HG03135 (cell line): ENCODE measurements at regions not wholly inside any gene's neighbourhood (a gene's known extent, or its start where the extent isn't known, plus 50 kb on each side); places are given as distances from the start of the nearest gene placed in this dataset.

Experiments used
- ATAC-seq: cut with Tn5 transposase; IDR thresholded peaks from one replicate; pipeline ENCODE4 v1.9.1; 2021; ENCODE audit warnings: mild to moderate bottlenecking, moderate library complexity; ENCODE audit not compliant: unreplicated experiment

DNA sequence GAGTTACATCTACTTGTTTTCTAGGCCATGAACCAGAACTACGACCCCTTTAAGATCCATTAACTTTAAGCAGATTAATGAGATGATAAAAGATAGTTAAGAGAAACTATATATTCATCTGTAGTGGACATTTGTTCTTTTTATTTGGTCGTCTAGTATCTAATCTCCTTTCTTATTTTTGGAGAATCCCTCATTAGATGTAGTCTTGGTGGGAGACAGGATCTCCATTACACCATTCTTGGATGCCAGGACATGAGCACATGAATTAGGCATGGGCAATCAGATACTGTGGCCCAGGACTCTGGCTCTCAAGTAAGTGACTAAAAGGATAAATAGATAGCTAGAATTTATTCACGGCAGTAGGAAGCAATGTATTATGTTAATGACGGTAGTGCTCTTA, 245.0 kb downstream of the ATP23 start:
- no peak for ATAC-seq

DNA sequence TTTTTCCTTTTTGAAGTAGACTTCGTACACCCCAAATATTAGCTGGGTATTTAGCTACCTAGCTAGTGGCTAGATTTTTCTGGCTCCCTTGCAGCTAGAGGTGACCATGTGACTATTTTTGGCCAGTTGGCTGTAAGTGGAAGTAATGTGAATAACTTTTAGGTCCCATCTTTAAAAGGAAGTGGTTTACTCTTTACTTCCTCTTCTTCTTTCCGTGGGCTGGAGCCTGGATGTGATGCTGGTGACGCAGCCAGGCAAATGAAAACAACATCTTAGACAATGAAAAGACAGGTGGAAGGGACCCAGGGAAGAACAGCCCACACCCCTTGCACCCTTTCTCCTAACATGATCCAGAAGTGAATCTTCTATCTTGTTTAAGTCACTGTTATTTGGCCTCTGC, 245.5 kb downstream of the ATP23 start:
- ATAC-seq, result no peak

DNA sequence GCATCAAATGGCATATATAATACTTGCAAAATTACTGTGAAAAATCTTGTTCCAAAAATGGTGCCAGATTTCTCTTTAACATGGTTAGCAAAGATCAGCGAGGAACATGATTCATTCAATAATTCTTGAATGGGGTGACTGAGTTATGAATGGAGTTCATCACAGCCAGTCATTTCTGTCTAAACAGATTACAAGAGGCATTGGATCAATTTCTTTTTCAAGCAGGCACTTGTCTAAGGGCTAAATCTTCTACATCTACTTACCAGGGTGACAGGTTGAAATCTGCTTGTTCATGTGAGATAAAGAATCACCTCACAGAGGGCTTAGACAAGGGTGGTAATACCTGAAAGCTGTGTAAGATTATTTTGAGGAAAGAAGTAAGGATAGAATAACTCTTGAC, 247.7 kb downstream of the ATP23 start:
- no peak for ATAC-seq

DNA sequence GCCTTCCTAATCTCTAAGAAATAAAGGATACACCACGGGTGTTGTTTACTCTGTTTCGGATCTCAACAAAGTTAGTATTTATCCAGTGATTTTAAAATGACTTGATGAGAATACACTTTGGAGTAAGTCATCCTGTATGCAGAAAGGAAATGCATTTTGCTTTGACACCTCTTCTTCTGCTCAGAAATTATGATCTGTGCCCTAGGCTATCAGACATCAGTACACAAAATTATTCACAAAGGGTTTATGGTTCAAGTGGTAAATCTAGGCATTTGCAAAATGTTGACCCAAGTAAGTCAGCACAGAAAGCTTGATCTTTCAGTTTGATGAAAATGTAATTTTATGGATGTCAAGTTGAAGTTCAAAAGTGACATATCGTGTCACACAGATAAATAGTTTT, 248.5 kb downstream of the ATP23 start:
- ATAC-seq, result no peak

DNA sequence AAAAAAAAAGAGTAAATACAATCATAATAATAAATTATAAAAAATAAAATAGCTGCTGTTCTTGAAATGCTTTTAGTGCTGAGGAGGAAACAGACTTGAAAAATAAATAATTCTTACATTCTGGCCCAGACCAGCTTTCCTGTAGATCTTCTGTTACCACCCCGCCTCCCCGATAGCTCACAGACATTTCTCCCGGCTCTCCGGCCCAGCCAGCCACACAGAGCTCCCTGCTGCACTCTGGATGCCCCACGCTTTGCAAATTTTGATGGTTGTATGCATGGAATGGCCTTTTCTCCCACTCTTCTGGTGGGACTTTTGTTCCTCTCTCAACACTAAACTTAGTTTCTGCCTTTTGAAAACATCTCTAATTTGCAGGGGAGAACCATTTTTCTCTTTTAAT, 249.3 kb downstream of the ATP23 start:
- no peak for ATAC-seq

DNA sequence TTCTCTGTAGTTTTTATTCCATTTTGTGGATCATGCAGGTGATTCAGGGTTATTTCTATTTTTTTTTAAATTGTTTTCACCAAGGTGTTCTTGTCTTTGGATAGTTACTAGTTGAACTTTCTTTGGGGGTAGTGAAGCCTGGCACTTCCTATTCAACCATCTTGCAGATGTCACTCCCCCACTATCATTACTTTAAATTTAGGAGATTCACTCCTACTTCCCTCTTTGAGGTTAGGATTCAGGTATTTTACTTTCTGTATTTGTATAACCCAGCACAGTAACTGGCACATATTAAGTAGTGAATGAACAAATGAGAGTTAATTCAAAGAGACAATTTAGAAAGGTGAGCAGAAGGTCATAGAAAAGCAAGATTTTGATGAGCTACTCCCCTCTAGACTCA, 255.6 kb downstream of the ATP23 start:
- no peak for ATAC-seq

DNA sequence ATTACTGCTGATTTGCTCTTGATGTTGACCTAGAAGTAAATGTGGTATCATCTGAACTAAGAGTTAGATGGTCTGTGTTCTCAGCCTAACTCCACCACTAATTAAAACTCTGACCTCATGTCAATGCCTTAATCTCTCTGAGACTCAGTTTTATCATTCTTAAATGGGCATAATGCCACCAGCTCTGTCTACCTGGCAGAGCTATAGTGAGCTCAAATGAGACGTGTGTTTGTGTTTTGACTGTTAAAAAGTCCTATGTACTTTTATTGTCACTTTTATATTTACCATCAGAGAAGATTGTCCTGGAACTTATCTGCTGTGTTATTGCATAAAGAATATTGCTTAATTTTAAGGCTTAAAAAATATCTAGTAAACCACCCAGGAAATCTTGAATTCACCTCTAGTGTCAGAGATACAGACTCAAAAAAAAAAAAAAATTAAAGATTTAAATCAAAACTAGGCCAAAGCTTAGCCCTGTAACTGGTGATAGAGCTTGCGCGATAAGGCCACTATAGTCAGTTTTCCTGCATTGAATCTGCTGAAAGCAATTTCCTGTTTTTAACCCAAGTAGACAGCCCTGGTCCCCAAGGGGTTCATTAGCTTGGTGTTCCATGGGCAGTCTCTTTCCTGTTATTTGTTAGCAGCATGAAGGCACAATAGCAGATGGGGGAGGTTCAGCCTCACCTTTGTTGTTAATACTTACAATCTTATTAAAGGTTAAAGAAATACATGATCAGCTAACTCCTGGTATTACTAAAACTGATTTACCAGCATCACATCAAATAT, 261.8 kb downstream of the ATP23 start:
- no peak for ATAC-seq

DNA sequence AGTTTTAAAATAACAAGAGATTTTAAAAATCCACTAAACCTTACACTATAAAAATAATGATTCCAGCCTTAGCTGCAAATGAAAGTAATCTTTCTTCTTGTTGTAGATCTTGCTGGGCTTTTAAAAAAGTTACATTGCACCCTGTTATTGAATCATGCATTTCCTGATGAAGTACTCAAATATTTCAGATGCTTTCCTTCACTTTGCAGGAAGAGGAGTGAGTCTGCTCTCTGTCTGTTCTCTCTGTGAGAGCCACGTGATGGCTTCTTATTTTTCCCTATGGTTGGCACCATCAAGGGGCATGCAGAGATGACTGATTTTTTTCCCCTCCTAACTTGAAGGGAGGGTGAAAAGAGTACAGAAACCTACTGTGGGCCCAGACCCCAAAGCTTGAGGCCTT, 262.7 kb downstream of the ATP23 start:
- no peak for ATAC-seq

DNA sequence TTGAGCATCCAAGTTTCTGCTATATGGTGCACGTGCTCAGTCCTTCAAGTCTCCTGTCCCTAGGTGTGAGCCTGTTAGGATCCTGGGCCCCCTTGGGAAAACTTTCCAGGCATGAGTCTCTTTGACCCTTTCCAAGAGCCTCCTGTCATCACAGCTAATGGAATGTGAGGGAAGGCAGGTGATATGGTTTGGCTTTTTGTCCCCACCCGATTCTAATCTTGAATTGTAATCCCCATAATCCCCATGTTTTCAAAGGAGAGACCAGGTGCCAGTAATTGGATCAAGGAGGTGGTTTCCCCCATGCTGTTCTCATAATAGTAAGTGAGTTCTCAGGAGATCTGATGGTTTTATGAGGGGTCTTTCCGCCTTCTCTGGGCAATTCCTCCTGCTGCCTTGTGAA, 265.5 kb downstream of the ATP23 start:
- ATAC-seq, result no peak

DNA sequence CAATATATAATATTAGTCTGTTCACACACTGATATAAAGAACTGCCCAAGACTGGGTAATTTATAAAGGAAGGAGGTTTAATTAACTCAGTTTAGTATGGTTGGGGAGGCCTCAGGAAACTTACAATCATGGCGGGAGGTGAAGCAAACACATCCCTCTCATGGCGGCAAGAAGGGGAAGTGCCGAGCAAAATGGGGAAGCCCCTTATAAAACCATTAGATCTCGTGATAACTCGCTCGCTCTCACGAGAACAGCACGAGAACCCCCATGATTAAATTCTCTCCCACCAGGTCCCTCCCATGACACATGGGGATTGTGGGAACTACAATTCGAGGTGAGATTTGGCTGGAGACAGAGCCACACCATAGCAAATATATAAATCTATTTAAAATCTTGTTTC, 269.8 kb downstream of the ATP23 start:
- no peak for ATAC-seq

DNA sequence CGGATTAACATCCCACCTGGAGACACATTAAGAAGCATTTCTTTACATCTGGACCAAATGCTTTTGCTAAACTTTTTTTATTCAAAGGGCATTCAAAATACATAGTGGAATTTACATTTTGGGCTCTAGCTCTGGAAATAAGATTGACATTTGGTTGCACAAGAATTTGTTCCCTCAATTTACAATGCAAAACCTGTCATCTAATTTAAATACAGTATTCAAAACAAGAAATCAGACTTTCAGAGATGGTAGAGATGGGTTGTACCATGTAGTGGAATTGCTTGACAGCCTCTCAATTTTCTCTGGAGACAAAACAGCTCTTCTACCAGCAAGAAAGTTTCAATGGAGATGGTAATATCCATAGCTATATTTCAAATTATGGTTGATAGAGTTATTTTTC, 275.8 kb downstream of the ATP23 start:
- ATAC-seq, result no peak

DNA sequence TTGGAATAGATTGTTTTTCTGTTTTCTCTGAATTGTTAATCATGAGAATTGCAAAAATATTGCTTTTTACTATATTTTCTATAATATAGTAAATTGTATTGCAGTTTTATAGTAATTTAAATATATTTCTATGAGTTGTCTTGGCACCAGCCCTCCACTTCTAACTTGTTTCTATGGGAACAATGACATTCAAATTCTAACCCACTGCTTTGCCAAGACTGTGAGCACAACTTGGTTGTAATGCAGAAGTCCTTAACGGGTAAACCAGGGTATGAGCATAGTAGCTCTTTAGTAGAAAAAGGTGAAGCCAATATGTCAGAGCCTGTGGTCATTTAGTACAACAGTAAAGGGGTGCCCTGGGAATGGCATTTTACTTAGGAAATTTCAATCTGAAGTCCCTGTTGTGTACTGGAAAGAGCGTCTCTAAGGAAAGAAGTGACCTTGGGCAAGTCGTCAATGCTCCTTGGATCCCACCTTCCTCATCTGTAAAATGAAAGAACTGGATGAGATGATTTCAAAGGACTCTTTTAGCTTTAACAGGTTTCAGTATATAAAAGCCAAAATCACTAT, 283.3 kb downstream of the ATP23 start:
- ATAC-seq, result no peak

DNA sequence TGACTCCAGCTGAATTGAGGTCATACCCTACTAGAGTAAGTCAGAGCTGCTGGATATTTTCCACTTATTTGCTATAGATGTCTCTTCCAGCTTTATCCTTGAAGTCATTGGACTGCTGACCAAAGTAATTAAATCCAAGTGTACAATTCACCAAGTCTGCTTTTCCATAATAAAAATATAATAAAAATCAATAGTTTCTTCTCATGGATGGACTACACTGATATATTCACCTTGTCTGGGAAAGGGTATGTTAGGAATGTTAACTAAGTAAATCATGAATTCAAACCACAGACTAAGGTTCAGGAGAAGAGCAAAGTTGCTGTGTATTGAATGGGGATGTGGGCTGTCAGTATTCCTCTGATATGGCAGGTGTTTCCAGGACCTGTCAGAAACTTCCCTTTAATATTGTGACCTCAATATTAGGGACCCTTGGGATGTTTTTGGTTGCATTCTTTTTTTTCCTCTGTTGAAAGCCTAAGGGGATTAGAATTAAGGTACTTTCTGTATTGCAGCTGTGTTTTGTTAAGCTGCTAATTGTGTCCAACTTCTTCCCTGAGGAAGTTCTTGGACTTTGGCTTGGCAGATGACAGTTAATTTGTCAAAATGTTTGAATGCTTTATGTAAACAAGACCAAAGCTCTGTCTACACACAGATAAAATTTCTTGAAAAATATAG, 284.0 kb downstream of the ATP23 start:
- ATAC-seq, result no peak

DNA sequence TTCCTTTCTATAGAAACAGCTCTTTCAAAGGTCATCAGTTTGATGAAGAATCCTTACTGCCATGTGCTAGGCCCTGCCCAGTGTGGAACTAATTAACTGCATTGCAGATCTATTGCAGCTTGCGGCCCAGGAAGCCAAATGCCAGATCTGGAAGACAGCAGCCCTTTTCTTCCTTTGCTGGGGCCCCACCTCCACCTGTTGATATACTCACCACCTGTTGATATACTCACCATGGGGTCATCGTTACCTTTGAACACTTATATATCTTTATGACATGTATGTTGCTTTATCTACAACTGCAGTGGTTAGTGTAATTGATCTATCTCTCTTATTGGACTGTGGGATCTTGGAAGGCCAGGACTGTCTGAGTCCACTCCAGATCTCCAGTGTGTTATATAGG, 292.5 kb downstream of the ATP23 start:
- ATAC-seq, result no peak

DNA sequence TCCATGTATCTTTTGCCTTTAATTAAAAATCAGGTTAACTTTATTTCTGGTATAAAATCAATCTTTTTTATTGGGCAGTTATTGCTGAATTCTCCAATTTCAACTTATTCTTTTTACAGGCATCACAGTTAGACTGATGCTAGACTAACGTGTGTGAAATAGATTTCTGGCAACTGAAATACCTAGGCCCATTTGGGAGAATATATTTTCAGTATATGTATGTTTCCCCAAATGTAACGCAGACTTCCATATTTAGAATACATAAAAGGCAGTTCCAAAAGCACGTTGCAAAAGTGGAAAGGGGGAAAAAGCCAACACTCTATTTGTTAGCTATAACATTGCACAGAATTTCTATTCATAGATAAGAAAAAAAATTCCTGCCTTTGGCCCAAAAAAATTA, 297.0 kb downstream of the ATP23 start:
- ATAC-seq, result no peak

DNA sequence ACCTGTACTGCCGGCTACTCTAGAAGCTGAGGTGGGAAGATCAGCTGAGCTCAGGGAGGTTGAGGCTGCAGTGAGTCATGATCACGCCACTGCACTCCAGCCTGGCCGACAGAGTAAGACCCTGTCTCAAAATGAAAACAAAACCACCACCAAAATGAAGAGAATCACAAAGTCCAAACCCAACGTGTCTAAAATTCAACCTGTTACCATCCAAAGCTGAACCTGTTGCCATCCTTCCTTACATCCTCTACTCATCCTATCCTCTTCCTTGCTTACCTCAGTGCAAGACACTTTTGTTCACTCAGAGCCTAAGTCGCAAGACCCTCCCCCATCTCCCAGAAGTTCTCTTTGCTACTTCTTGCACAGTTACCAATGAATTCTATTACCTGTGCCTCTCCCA, 299.7 kb downstream of the ATP23 start:
- no peak for ATAC-seq

DNA sequence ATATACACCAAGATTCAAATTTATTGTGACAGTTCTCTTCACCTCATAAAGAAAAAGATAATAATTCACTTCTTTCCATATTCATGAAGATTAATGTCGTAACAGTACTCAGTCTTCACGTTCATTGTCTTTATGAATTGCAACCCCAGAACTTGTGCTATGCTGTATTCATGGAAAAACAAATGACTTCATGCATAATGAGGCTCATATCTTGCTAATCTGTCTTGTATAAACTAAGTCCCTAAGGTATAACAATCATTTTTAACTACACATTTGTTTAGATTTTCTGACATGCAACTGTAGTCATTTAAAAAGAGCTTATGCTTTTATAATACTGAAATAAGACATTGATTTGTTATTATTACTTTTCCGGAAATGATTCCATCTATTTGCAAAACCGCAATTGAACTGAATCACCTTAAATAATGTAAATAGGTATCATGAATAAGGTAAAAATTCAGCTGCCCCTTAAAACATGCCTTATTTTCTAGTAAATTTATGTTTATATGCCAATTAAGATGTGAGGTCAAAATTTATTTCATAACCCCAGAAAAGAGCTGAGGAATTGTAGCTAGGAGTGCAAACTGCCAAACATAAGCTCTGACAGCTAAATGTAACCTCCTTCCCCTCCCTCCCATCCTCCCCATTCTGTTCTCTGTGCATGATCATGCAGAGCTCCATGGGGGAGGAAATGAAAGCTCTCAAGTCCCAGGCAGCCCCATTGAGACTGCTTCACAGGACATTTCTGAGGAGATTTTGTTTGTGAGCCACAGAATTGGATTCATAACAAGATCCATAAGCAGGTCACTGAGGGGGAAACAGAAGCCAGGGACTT, 301.6 kb downstream of the ATP23 start:
- no peak for ATAC-seq

DNA sequence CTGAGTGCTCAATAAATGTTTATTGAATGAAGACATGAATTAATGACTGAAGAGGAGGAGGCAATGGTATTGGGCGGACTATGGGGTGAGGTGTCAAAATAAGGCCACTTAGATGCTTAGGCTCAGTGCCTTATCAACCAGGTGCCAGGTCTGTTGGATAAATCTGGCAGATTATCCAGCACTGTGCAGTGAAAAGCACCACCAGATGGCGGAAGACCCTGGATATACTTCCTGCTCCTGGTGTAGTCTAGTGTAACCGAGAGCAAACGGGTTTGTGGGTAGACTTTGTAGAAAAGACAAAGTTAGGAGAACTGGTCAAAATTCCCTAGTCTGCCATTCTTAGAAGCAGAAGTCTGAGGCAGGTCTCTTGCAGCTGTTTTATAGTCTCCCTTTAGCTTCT, 306.3 kb downstream of the ATP23 start:
- no peak for ATAC-seq

DNA sequence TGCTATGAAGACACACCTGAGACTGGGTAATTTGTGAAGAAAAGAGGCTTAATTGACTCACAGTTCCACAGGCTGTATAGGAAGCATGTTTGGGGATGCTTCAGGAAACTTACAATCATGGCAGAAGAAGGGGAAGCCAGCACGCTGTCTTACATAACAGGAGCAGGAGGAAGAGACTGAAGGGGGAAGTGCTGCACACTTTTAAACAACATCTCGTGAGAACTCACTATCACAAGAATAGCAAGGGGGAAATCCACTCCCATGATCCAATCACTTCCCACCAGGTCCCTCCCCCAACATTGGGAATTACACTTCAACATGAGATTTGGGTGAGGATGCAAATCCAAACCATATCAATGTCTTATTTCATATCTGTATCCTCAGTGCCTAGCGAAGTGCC, 307.2 kb downstream of the ATP23 start:
- no peak for ATAC-seq

DNA sequence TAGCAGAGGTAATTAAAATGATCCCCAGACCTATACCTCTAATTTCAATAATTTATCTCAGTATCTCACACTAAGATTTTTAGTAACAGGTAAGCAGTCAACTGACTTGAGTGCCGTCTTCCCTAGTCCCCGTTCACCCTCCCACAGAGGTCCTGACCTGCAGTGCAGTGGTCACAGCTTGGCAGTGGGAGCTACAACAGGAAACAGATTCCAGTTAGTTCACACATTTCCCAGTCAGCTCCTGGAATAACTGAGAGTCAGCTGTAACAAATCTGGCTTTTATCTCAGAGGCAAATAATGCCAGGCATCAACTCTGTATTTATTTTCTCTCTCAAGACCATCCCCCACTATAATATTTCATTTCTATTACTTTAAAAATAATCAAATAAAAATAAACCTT, 308.2 kb downstream of the ATP23 start:
- ATAC-seq, result no peak

DNA sequence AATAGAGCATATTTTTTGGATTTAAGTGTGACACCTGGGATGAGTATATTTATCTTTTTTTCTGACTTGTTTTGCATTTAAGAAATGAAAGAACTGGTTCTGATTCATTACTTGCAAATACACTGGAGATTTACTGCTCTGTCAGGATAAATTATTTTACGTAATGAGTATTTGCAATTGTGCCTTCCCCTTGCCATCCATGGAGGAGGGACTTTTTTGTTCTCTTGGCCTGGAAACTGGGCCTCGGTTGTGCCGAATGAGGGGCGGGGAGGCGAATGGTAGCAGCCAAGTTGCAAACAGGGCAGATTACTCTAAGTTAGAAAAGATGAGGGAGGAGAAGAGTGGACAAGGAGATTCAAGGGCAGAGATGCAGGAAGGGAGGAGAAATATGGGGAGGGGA, 308.7 kb downstream of the ATP23 start:
- no peak for ATAC-seq

DNA sequence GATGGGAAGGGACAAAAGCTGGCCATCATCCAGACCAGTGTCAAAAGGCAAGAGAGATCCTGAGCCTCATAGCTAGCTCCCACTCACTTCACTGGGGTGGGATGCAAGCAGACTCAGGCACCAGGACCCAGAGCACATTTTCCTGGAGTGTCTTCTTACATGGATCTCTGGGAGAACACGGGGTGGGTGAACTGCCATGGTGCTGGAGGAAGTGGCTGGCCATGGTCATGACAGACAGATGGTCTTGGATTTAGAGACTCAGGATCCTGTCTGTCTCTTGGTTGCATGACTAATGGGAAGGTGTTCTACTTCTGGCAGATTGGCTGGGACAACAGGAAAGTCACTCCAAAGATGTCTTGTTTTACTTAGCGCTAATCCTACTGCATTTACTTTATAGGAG, 311.5 kb downstream of the ATP23 start:
- no peak for ATAC-seq
